H1 (cell line): ENCODE measurements at regions not wholly inside any gene's neighbourhood (a gene's known extent, or its start where the extent isn't known, plus 50 kb on each side); places are given as distances from the start of the nearest gene placed in this dataset.

Experiments used
- CTCF ChIA-PET: fragments of 300-600 bp; sonication (Branson Sonifier 250); formaldehyde crosslinking; loops from one replicate; lab custom pipeline; 2021; ENCODE audit not compliant: partially characterized antibody; lab: Charles Lee
- POLR2A ChIA-PET: fragments of 300-600 bp; sonication (Branson Sonifier 250); formaldehyde crosslinking; loops from one replicate; lab custom pipeline; 2021; ENCODE audit warnings: inconsistent platforms; ENCODE audit not compliant: partially characterized antibody; lab: Charles Lee
- DNase-seq, 2 experiments: peaks; one replicate each; pipeline versions ENCODE4 v3.0.0 to v3.0.0-alpha.2; 2010 to 2022; ENCODE audit warnings: low spot score in 2 of 2, low read depth in 1 of 2, mixed read lengths in 1 of 2
- FAIRE-seq: peaks from 2 replicates; lab custom pipeline; 2011; peaks lifted over from hg19 to GRCh38; lab: Jason Lieb, UNC
- H2AFZ ChIP-seq: 2 replicates; pipeline ENCODE4 v1.8.1; 2012; ENCODE audit warnings: low read length, inconsistent platforms
- H2AK5ac ChIP-seq: 2 replicates; pipeline ENCODE4 v1.6.1; 2013; ENCODE audit warnings: low read depth, low read length
- H2BK120ac ChIP-seq: replicated peaks from 2 replicates; pipeline ENCODE3; 2013; ENCODE audit warnings: low read depth, low read length, inconsistent platforms
- H2BK12ac ChIP-seq: 2 replicates; pipeline ENCODE4 v1.6.1; 2013; ENCODE audit warnings: low read depth, low read length
- H2BK15ac ChIP-seq: 2 replicates; pipeline ENCODE4 v1.6.1; 2013; ENCODE audit warnings: low read length
- H2BK20ac ChIP-seq: 2 replicates; pipeline ENCODE4 v1.6.1; 2013; ENCODE audit warnings: low read length
- H2BK5ac ChIP-seq: 2 replicates; pipeline ENCODE4 v1.6.1; 2013; ENCODE audit warnings: low read depth, low read length
- H3K14ac ChIP-seq: 2 replicates; pipeline ENCODE4 v1.6.1; 2013; ENCODE audit warnings: inconsistent platforms; ENCODE audit not compliant: insufficient read length
- H3K18ac ChIP-seq: 2 replicates; pipeline ENCODE4 v1.6.1; 2013; ENCODE audit warnings: low read length; ENCODE audit errors: extremely low read depth
- H3K23ac ChIP-seq: 2 replicates; pipeline ENCODE4 v1.6.1; 2013; ENCODE audit warnings: inconsistent platforms; ENCODE audit not compliant: insufficient read length
- H3K23me2 ChIP-seq: 2 replicates; pipeline ENCODE4 v1.6.1; 2013; ENCODE audit warnings: low read depth, low read length
- H3K27ac ChIP-seq: 2 replicates; pipeline ENCODE4 v1.6.1; 2011; ENCODE audit warnings: low read depth, low read length, inconsistent platforms
- H3K27me3 ChIP-seq, 4 experiments: replicated peaks in 1 of 4; 1 replicate in 1 of 4; 2 replicates in 3 of 4; pipeline versions ENCODE4 v1.6.1 to v1.8.1; 2011 to 2013; ENCODE audit warnings: low read length in 3 of 4, mild to moderate bottlenecking in 3 of 4, inconsistent platforms in 2 of 4, mixed read lengths in 2 of 4, moderate library complexity in 1 of 4; ENCODE audit not compliant: control insufficient read depth in 3 of 4, insufficient read depth in 3 of 4; ENCODE audit errors: extremely low read depth in 1 of 4
- H3K36me3 ChIP-seq, 4 experiments: 2 replicates each; pipeline versions ENCODE4 v1.6.1 to v1.8.1; 2011 to 2013; ENCODE audit warnings: mild to moderate bottlenecking in 4 of 4, low read length in 3 of 4, moderate library complexity in 2 of 4, control low read depth in 1 of 4, inconsistent platforms in 1 of 4; ENCODE audit not compliant: insufficient read depth in 4 of 4, control insufficient read depth in 2 of 4
- H3K4ac ChIP-seq: replicated peaks from 2 replicates; pipeline ENCODE3; 2013; ENCODE audit warnings: low read length, low read depth, mixed read lengths, inconsistent platforms; ENCODE audit not compliant: insufficient read length
- H3K4me1 ChIP-seq, 4 experiments: replicated peaks in 1 of 4; 1 replicate in 1 of 4; 2 replicates in 3 of 4; pipeline versions ENCODE4 v1.6.1 to v1.8.1; 2011 to 2013; ENCODE audit warnings: low read length in 3 of 4, inconsistent platforms in 2 of 4, mixed read lengths in 1 of 4; ENCODE audit not compliant: insufficient read depth in 4 of 4, control insufficient read depth in 3 of 4
- H3K4me2 ChIP-seq, 2 experiments: 2 replicates each; pipeline versions ENCODE4 v1.6.1 to v1.8.1; 2011 to 2013; ENCODE audit warnings: low read depth in 2 of 2, low read length in 2 of 2, control low read depth in 1 of 2, inconsistent platforms in 1 of 2, mild to moderate bottlenecking in 1 of 2; ENCODE audit not compliant: insufficient read depth in 1 of 2
- H3K4me3 ChIP-seq, 4 experiments: fragments of 200-600, 300-600 bp in 1 of 4; sonication (generic), shearing (Covaris generic), sonication (Bioruptor Twin) in 1 of 4; 2 replicates each; pipeline versions ENCODE4 v1.5.1 to v1.8.1; 2011 to 2016; ENCODE audit warnings: low read length in 4 of 4, low read depth in 3 of 4, control low read depth in 2 of 4, inconsistent platforms in 2 of 4, mild to moderate bottlenecking in 2 of 4, mixed read lengths in 1 of 4, moderate library complexity in 1 of 4; ENCODE audit not compliant: insufficient read depth in 2 of 4; ENCODE audit errors: extremely low read depth in 1 of 4
- H3K56ac ChIP-seq: replicated peaks from 2 replicates; pipeline ENCODE3; 2013; ENCODE audit warnings: low read depth, mild to moderate bottlenecking, mixed read lengths, low read length, inconsistent platforms; ENCODE audit not compliant: insufficient read length
- H3K79me1 ChIP-seq: 2 replicates; pipeline ENCODE4 v1.6.1; 2013; ENCODE audit warnings: low read depth, low read length, control low read depth
- H3K79me2 ChIP-seq, 2 experiments: 2 replicates each; pipeline versions ENCODE4 v1.6.1 to v1.8.1; 2012 to 2013; ENCODE audit warnings: low read length in 2 of 2, mild to moderate bottlenecking in 2 of 2, inconsistent platforms in 1 of 2; ENCODE audit not compliant: insufficient read depth in 2 of 2, control insufficient read depth in 1 of 2
- H3K9ac ChIP-seq, 4 experiments: replicated peaks in 1 of 4; 1 replicate in 1 of 4; 2 replicates in 3 of 4; pipeline versions ENCODE4 v1.6.1 to v1.8.1; 2011 to 2013; ENCODE audit warnings: low read depth in 3 of 4, low read length in 3 of 4, control low read depth in 2 of 4, mild to moderate bottlenecking in 2 of 4, moderate library complexity in 2 of 4, inconsistent platforms in 1 of 4; ENCODE audit errors: extremely low read depth in 1 of 4
- H3K9me3 ChIP-seq, 2 experiments: 2 replicates each; pipeline versions ENCODE4 v1.6.1 to v1.8.1; 2012 to 2013; ENCODE audit warnings: mild to moderate bottlenecking in 2 of 2, moderate library complexity in 2 of 2, control low read depth in 1 of 2, inconsistent platforms in 1 of 2, low read depth in 1 of 2, low read length in 1 of 2, mixed read lengths in 1 of 2; ENCODE audit not compliant: insufficient read depth in 2 of 2
- H4K20me1 ChIP-seq, 2 experiments: replicated peaks in 1 of 2; 2 replicates each; pipeline versions ENCODE3 to v1.8.1; 2011 to 2013; ENCODE audit warnings: inconsistent platforms in 2 of 2, low read length in 2 of 2, mild to moderate bottlenecking in 1 of 2; ENCODE audit not compliant: insufficient read depth in 2 of 2, control insufficient read depth in 1 of 2
- H4K5ac ChIP-seq: 2 replicates; pipeline ENCODE4 v1.6.1; 2013; ENCODE audit warnings: low read length, low read depth, mixed read lengths, inconsistent platforms; ENCODE audit not compliant: insufficient read length
- H4K8ac ChIP-seq: 2 replicates; pipeline ENCODE4 v1.8.0; 2013; ENCODE audit warnings: mild to moderate bottlenecking, moderate library complexity, low read length, inconsistent platforms; ENCODE audit not compliant: insufficient read depth; ENCODE audit errors: extremely low read depth
- H4K91ac ChIP-seq: replicated peaks from 2 replicates; pipeline ENCODE3; 2013; ENCODE audit warnings: low read length, mixed read lengths, inconsistent platforms; ENCODE audit not compliant: insufficient read length
- GABPA ChIP-seq: IDR thresholded peaks from 2 replicates; pipeline ENCODE4 v1.6.1; 2011; ENCODE audit warnings: mild to moderate bottlenecking, low read length, moderate library complexity, borderline replicate concordance; ENCODE audit not compliant: insufficient read depth
- RBBP5 ChIP-seq: IDR thresholded peaks from 2 replicates; pipeline ENCODE4 v1.7.1; 2012; ENCODE audit warnings: low read depth, mild to moderate bottlenecking, inconsistent platforms, low read length, moderate library complexity, borderline replicate concordance
- SUZ12 ChIP-seq: fragments of 200-600 bp; sonication (generic); IDR thresholded peaks from 2 replicates; pipeline ENCODE4 v1.6.1; 2012; ENCODE audit warnings: mild to moderate bottlenecking, inconsistent platforms, low read length, moderate library complexity, mixed read lengths
- WGBS, 2 experiments: shearing (Covaris generic) in 1 of 2; methylation state at CpG; one replicate each; pipeline versions ENCODE4 v1.1.6 to v1.1.7; 2013 to 2015; ENCODE audit warnings: low lambda C conversion rate in 2 of 2, mixed read lengths in 2 of 2, inconsistent platforms in 1 of 2, low coverage in 1 of 2, missing lambda C conversion rate in 1 of 2; ENCODE audit not compliant: insufficient replicate concordance in 2 of 2, insufficient coverage in 1 of 2, insufficient read length in 1 of 2; ENCODE audit errors: extremely low coverage in 1 of 2, missing lambda C conversion rate in 1 of 2; 5-methylcytosine and 5-hydroxymethylcytosine counted together

- 84% methylated on average over 12 of the region's 12 CpGs; no CpG with 5 or more reads in 1 of the 2 experiments for WGBS, 2 experiments
- POLR2A ChIA-PET, result no interaction called here
- H3K4me3 ChIP-seq, result no peak overlapping the region
Observed at GRCh38 chr22:44606126-44606525, 95.9 kb upstream of the PRR5 start.

More at GRCh38 chr22:44606126-44606525, 95.9 kb upstream of the PRR5 start:
- no peak overlapping the region for H4K8ac ChIP-seq
- H2BK5ac ChIP-seq, result no peak overlapping the region
- H4K91ac ChIP-seq, result no peak overlapping the region
- peaks cover 0 to 9% (median 6%) of the 10 kb centered on the region in 4 experiments; a peak in 3 of 7 replicates for H3K4me1 ChIP-seq
- H3K14ac ChIP-seq, result no peak overlapping the region
- no peak overlapping the region for H3K9ac ChIP-seq
- no peaks in the 10 kb centered on the region for H3K36me3 ChIP-seq
- no peak overlapping the region for H4K5ac ChIP-seq
- no peak overlapping the region for H3K56ac ChIP-seq
- TF ChIP-seq RBBP5, result no peak
- TF ChIP-seq GABPA, result no peak
- TF ChIP-seq SUZ12, result no peak
- no peak overlapping the region for H3K4me2 ChIP-seq
- no peak overlapping the region for H2BK120ac ChIP-seq
- H4K20me1 ChIP-seq, result peaks cover 0 to 5% of the 10 kb centered on the region in 2 experiments
- no peak overlapping the region for H3K18ac ChIP-seq
- H3K4ac ChIP-seq, result no peak overlapping the region
- no peaks in the 10 kb centered on the region for H3K27me3 ChIP-seq
- CTCF ChIA-PET, result interaction anchor here (0.9 to 1.6 kb wide), 2 partner anchors 129 to 237 kb away, joined by 3 read pairs; no protein-coding TSS in a partner anchor
- no peak overlapping the region for H3K23ac ChIP-seq
- H2BK20ac ChIP-seq, result no peak overlapping the region
- no peak overlapping the region; the same call in 1 of the 2 replicates for H2BK12ac ChIP-seq
- DNase-seq, result no peak
- no peaks in the 10 kb centered on the region; the same call in 1 of the 2 replicates for H3K79me1 ChIP-seq
- no peak overlapping the region for H3K27ac ChIP-seq
- H3K79me2 ChIP-seq, result no peaks in the 10 kb centered on the region
- no peak overlapping the region for H2AFZ ChIP-seq
- peaks cover 5% of the 10 kb centered on the region; the same call in 1 of the 2 replicates for H3K23me2 ChIP-seq
- H3K9me3 ChIP-seq, result no peaks in the 10 kb centered on the region
- no peak for FAIRE-seq
- no peak overlapping the region for H2BK15ac ChIP-seq
- no peak overlapping the region for H2AK5ac ChIP-seq
